H1 (cell line): ENCODE measurements at regions not wholly inside any gene's neighbourhood (a gene's known extent, or its start where the extent isn't known, plus 50 kb on each side); places are given as distances from the start of the nearest gene placed in this dataset.

Experiments
- CTCF ChIA-PET: fragments of 300-600 bp; sonication (Branson Sonifier 250); formaldehyde crosslinking; loops from one replicate; lab custom pipeline; 2021; ENCODE audit not compliant: partially characterized antibody; lab: Charles Lee
- POLR2A ChIA-PET: fragments of 300-600 bp; sonication (Branson Sonifier 250); formaldehyde crosslinking; loops from one replicate; lab custom pipeline; 2021; ENCODE audit warnings: inconsistent platforms; ENCODE audit not compliant: partially characterized antibody; lab: Charles Lee
- DNase-seq, 2 experiments: peaks; one replicate each; pipeline versions ENCODE4 v3.0.0 to v3.0.0-alpha.2; 2010 to 2022; ENCODE audit warnings: low spot score in 2 of 2, low read depth in 1 of 2, mixed read lengths in 1 of 2
- FAIRE-seq: peaks from 2 replicates; lab custom pipeline; 2011; peaks lifted over from hg19 to GRCh38; lab: Jason Lieb, UNC
- H2AFZ ChIP-seq: 2 replicates; pipeline ENCODE4 v1.8.1; 2012; ENCODE audit warnings: low read length, inconsistent platforms
- H2AK5ac ChIP-seq: 2 replicates; pipeline ENCODE4 v1.6.1; 2013; ENCODE audit warnings: low read depth, low read length
- H2BK120ac ChIP-seq: replicated peaks from 2 replicates; pipeline ENCODE3; 2013; ENCODE audit warnings: low read depth, low read length, inconsistent platforms
- H2BK12ac ChIP-seq: 2 replicates; pipeline ENCODE4 v1.6.1; 2013; ENCODE audit warnings: low read depth, low read length
- H2BK15ac ChIP-seq: 2 replicates; pipeline ENCODE4 v1.6.1; 2013; ENCODE audit warnings: low read length
- H2BK20ac ChIP-seq: 2 replicates; pipeline ENCODE4 v1.6.1; 2013; ENCODE audit warnings: low read length
- H2BK5ac ChIP-seq: 2 replicates; pipeline ENCODE4 v1.6.1; 2013; ENCODE audit warnings: low read depth, low read length
- H3K14ac ChIP-seq: 2 replicates; pipeline ENCODE4 v1.6.1; 2013; ENCODE audit warnings: inconsistent platforms; ENCODE audit not compliant: insufficient read length
- H3K18ac ChIP-seq: 2 replicates; pipeline ENCODE4 v1.6.1; 2013; ENCODE audit warnings: low read length; ENCODE audit errors: extremely low read depth
- H3K23ac ChIP-seq: 2 replicates; pipeline ENCODE4 v1.6.1; 2013; ENCODE audit warnings: inconsistent platforms; ENCODE audit not compliant: insufficient read length
- H3K23me2 ChIP-seq: 2 replicates; pipeline ENCODE4 v1.6.1; 2013; ENCODE audit warnings: low read depth, low read length
- H3K27ac ChIP-seq: 2 replicates; pipeline ENCODE4 v1.6.1; 2011; ENCODE audit warnings: low read depth, low read length, inconsistent platforms
- H3K27me3 ChIP-seq, 4 experiments: replicated peaks in 1 of 4; 1 replicate in 1 of 4; 2 replicates in 3 of 4; pipeline versions ENCODE4 v1.6.1 to v1.8.1; 2011 to 2013; ENCODE audit warnings: low read length in 3 of 4, mild to moderate bottlenecking in 3 of 4, inconsistent platforms in 2 of 4, mixed read lengths in 2 of 4, moderate library complexity in 1 of 4; ENCODE audit not compliant: control insufficient read depth in 3 of 4, insufficient read depth in 3 of 4; ENCODE audit errors: extremely low read depth in 1 of 4
- H3K36me3 ChIP-seq, 4 experiments: 2 replicates each; pipeline versions ENCODE4 v1.6.1 to v1.8.1; 2011 to 2013; ENCODE audit warnings: mild to moderate bottlenecking in 4 of 4, low read length in 3 of 4, moderate library complexity in 2 of 4, control low read depth in 1 of 4, inconsistent platforms in 1 of 4; ENCODE audit not compliant: insufficient read depth in 4 of 4, control insufficient read depth in 2 of 4
- H3K4ac ChIP-seq: replicated peaks from 2 replicates; pipeline ENCODE3; 2013; ENCODE audit warnings: low read length, low read depth, mixed read lengths, inconsistent platforms; ENCODE audit not compliant: insufficient read length
- H3K4me1 ChIP-seq, 4 experiments: replicated peaks in 1 of 4; 1 replicate in 1 of 4; 2 replicates in 3 of 4; pipeline versions ENCODE4 v1.6.1 to v1.8.1; 2011 to 2013; ENCODE audit warnings: low read length in 3 of 4, inconsistent platforms in 2 of 4, mixed read lengths in 1 of 4; ENCODE audit not compliant: insufficient read depth in 4 of 4, control insufficient read depth in 3 of 4
- H3K4me2 ChIP-seq, 2 experiments: 2 replicates each; pipeline versions ENCODE4 v1.6.1 to v1.8.1; 2011 to 2013; ENCODE audit warnings: low read depth in 2 of 2, low read length in 2 of 2, control low read depth in 1 of 2, inconsistent platforms in 1 of 2, mild to moderate bottlenecking in 1 of 2; ENCODE audit not compliant: insufficient read depth in 1 of 2
- H3K4me3 ChIP-seq, 4 experiments: fragments of 200-600, 300-600 bp in 1 of 4; sonication (generic), shearing (Covaris generic), sonication (Bioruptor Twin) in 1 of 4; 2 replicates each; pipeline versions ENCODE4 v1.5.1 to v1.8.1; 2011 to 2016; ENCODE audit warnings: low read length in 4 of 4, low read depth in 3 of 4, control low read depth in 2 of 4, inconsistent platforms in 2 of 4, mild to moderate bottlenecking in 2 of 4, mixed read lengths in 1 of 4, moderate library complexity in 1 of 4; ENCODE audit not compliant: insufficient read depth in 2 of 4; ENCODE audit errors: extremely low read depth in 1 of 4
- H3K56ac ChIP-seq: replicated peaks from 2 replicates; pipeline ENCODE3; 2013; ENCODE audit warnings: low read depth, mild to moderate bottlenecking, mixed read lengths, low read length, inconsistent platforms; ENCODE audit not compliant: insufficient read length
- H3K79me1 ChIP-seq: 2 replicates; pipeline ENCODE4 v1.6.1; 2013; ENCODE audit warnings: low read depth, low read length, control low read depth
- H3K79me2 ChIP-seq, 2 experiments: 2 replicates each; pipeline versions ENCODE4 v1.6.1 to v1.8.1; 2012 to 2013; ENCODE audit warnings: low read length in 2 of 2, mild to moderate bottlenecking in 2 of 2, inconsistent platforms in 1 of 2; ENCODE audit not compliant: insufficient read depth in 2 of 2, control insufficient read depth in 1 of 2
- H3K9ac ChIP-seq, 4 experiments: replicated peaks in 1 of 4; 1 replicate in 1 of 4; 2 replicates in 3 of 4; pipeline versions ENCODE4 v1.6.1 to v1.8.1; 2011 to 2013; ENCODE audit warnings: low read depth in 3 of 4, low read length in 3 of 4, control low read depth in 2 of 4, mild to moderate bottlenecking in 2 of 4, moderate library complexity in 2 of 4, inconsistent platforms in 1 of 4; ENCODE audit errors: extremely low read depth in 1 of 4
- H3K9me3 ChIP-seq, 2 experiments: 2 replicates each; pipeline versions ENCODE4 v1.6.1 to v1.8.1; 2012 to 2013; ENCODE audit warnings: mild to moderate bottlenecking in 2 of 2, moderate library complexity in 2 of 2, control low read depth in 1 of 2, inconsistent platforms in 1 of 2, low read depth in 1 of 2, low read length in 1 of 2, mixed read lengths in 1 of 2; ENCODE audit not compliant: insufficient read depth in 2 of 2
- H4K20me1 ChIP-seq, 2 experiments: replicated peaks in 1 of 2; 2 replicates each; pipeline versions ENCODE3 to v1.8.1; 2011 to 2013; ENCODE audit warnings: inconsistent platforms in 2 of 2, low read length in 2 of 2, mild to moderate bottlenecking in 1 of 2; ENCODE audit not compliant: insufficient read depth in 2 of 2, control insufficient read depth in 1 of 2
- H4K5ac ChIP-seq: 2 replicates; pipeline ENCODE4 v1.6.1; 2013; ENCODE audit warnings: low read length, low read depth, mixed read lengths, inconsistent platforms; ENCODE audit not compliant: insufficient read length
- H4K8ac ChIP-seq: 2 replicates; pipeline ENCODE4 v1.8.0; 2013; ENCODE audit warnings: mild to moderate bottlenecking, moderate library complexity, low read length, inconsistent platforms; ENCODE audit not compliant: insufficient read depth; ENCODE audit errors: extremely low read depth
- H4K91ac ChIP-seq: replicated peaks from 2 replicates; pipeline ENCODE3; 2013; ENCODE audit warnings: low read length, mixed read lengths, inconsistent platforms; ENCODE audit not compliant: insufficient read length
- GABPA ChIP-seq: IDR thresholded peaks from 2 replicates; pipeline ENCODE4 v1.6.1; 2011; ENCODE audit warnings: mild to moderate bottlenecking, low read length, moderate library complexity, borderline replicate concordance; ENCODE audit not compliant: insufficient read depth
- whole genome bisulfite sequencing, 2 experiments: shearing (Covaris generic) in 1 of 2; methylation state at CpG; one replicate each; pipeline versions ENCODE4 v1.1.6 to v1.1.7; 2013 to 2015; ENCODE audit warnings: low lambda C conversion rate in 2 of 2, mixed read lengths in 2 of 2, inconsistent platforms in 1 of 2, low coverage in 1 of 2, missing lambda C conversion rate in 1 of 2; ENCODE audit not compliant: insufficient replicate concordance in 2 of 2, insufficient coverage in 1 of 2, insufficient read length in 1 of 2; ENCODE audit errors: extremely low coverage in 1 of 2, missing lambda C conversion rate in 1 of 2; 5-methylcytosine and 5-hydroxymethylcytosine counted together

DNA sequence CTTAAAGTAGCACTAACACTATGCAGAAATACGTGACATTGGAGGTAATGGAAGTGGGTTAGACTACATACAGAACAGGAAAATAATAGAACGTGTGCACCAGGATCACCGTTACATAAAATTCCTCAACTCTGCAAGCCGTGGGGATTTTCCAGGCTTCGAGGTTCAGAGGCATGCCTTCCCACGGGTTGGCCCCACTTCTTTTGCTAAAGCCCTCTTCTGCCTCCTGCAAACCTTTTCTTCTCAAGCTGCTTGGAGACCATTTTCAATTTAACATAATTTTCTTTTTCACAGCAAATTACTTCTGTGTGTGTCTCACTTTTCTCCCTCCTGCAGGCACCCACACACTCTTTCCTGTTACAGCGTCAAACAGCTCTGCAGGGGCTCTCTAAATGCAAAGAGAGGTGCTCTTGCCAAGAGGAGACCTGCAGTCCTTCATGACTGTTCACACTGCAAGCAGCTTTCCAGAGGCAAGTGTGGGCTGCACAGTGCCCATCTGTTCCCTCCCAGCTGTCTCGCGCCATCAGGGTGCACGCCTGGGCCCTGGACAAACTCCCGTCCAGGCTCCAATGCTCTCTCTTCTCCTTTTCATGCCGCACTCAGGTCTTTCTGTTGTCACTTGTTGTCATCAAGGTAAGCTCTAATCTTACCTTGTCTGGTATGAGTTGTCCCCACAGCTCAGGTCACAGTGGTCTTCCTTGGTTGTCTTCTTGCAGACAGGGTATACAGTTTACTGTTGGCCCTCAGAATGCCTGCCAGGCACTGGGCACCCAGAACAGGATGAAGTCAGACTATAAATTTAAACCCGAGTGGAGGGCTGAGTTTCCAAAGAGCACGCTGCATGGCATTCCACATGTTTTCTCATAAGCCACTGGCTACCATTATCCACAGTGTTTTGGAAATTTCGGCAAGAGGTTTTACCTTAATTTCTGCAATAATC is 164.8 kb upstream of the GGTLC1 start:
- 87% methylated on average over 15 of the region's 15 CpGs; no CpG with 5 or more reads in 1 of the 2 experiments for WGBS, 2 experiments
- H4K20me1 ChIP-seq = no peaks in the 10 kb centered on the region
- no peaks in the 10 kb centered on the region for H3K23me2 ChIP-seq
- no peak overlapping the region for H3K23ac ChIP-seq
- no peak overlapping the region for H2BK20ac ChIP-seq
- H3K14ac ChIP-seq = no peak overlapping the region
- 0 out of 2 replicates have a peak overlapping the region, but pooled peaks have one; percentile 36 for H2AFZ ChIP-seq
- H3K4me2 ChIP-seq = no peak overlapping the region
- H4K8ac ChIP-seq = no peak overlapping the region
- FAIRE-seq = no peak
- no peak overlapping the region for H4K5ac ChIP-seq
- H3K4me3 ChIP-seq = no peak overlapping the region
- H2BK15ac ChIP-seq = no peak overlapping the region
- H2AK5ac ChIP-seq = no peak overlapping the region
- H4K91ac ChIP-seq = no peak overlapping the region
- H3K9me3 ChIP-seq = no peaks in the 10 kb centered on the region
- no peaks in the 10 kb centered on the region for H3K27me3 ChIP-seq
- no peaks in the 10 kb centered on the region for H3K79me2 ChIP-seq
- H3K56ac ChIP-seq = no peak overlapping the region
- no peak overlapping the region for H2BK12ac ChIP-seq
- no peaks in the 10 kb centered on the region for H3K36me3 ChIP-seq
- no peak overlapping the region for H3K27ac ChIP-seq
- TF ChIP-seq GABPA = no peak
- ChIA-PET CTCF (interaction anchor here (0.6 to 6.4 kb wide), 2 partner anchors 8 to 216 kb away, joined by 3 to 89 read pairs; no protein-coding TSS in a partner anchor), POLR2A (no interaction called here)
- H3K4ac ChIP-seq = no peak overlapping the region
- no peak overlapping the region for H2BK120ac ChIP-seq
- H3K18ac ChIP-seq = no peak overlapping the region
- no peak for DNase-seq
- no peaks in the 10 kb centered on the region for H3K4me1 ChIP-seq
- no peak overlapping the region for H2BK5ac ChIP-seq
- no peak overlapping the region for H3K9ac ChIP-seq
- no peaks in the 10 kb centered on the region for H3K79me1 ChIP-seq
